ENCODE measurements at regions not wholly inside any gene's neighbourhood (a gene's known extent, or its start where the extent isn't known, plus 50 kb on each side); places are given as distances from the start of the nearest gene placed in this dataset.

- TF ChIP-seq EP300 (IDR thresholded peaks at IDR 0.05) (no peak), POLR2AphosphoS5 (IDR thresholded peaks at IDR 0.05) (no peak), POLR2A (IDR thresholded peaks at IDR 0.05) (no peak)
- TF ChIP-seq, protein P1, sequence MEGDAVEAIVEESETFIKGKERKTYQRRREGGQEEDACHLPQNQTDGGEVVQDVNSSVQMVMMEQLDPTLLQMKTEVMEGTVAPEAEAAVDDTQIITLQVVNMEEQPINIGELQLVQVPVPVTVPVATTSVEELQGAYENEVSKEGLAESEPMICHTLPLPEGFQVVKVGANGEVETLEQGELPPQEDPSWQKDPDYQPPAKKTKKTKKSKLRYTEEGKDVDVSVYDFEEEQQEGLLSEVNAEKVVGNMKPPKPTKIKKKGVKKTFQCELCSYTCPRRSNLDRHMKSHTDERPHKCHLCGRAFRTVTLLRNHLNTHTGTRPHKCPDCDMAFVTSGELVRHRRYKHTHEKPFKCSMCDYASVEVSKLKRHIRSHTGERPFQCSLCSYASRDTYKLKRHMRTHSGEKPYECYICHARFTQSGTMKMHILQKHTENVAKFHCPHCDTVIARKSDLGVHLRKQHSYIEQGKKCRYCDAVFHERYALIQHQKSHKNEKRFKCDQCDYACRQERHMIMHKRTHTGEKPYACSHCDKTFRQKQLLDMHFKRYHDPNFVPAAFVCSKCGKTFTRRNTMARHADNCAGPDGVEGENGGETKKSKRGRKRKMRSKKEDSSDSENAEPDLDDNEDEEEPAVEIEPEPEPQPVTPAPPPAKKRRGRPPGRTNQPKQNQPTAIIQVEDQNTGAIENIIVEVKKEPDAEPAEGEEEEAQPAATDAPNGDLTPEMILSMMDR (IDR thresholded peaks at IDR 0.05) = no peak
- no peaks in the 10 kb centered on the region for H3K36me3 ChIP-seq
- H3K9me3 ChIP-seq = no peaks in the 10 kb centered on the region
- WGBS, 5 donors = 36 to 67% (median 64%) methylated on average over 4 of the region's 4 CpGs
- H3K27me3 ChIP-seq = no peaks in the 10 kb centered on the region
- no peak for DNase-seq
- intact Hi-C loops (cut with DNase I; ENCODE audit: low total_unique reads) = no loop called here
- no peak overlapping the region for H3K27ac ChIP-seq
- no peak overlapping the region for H3K4me3 ChIP-seq
- H3K4me1 ChIP-seq = no peaks in the 10 kb centered on the region
These were observed 91.0 kb downstream of the UFM1 start for GRCh38 chr13:38440666-38441065.

GRCh38 chr13:38444904-38445303 is 95.3 kb downstream of the UFM1 start:
- 71 to 85% (median 78%) methylated on average over 2 of the region's 2 CpGs for WGBS, 5 donors
- H3K27me3 ChIP-seq = no peaks in the 10 kb centered on the region
- H3K4me3 ChIP-seq = no peak overlapping the region
- TF ChIP-seq POLR2A (IDR thresholded peaks at IDR 0.05) (no peak), EP300 (IDR thresholded peaks at IDR 0.05) (no peak), POLR2AphosphoS5 (IDR thresholded peaks at IDR 0.05) (no peak)
- TF ChIP-seq, protein P1 (IDR thresholded peaks at IDR 0.05) = no peak
- no peaks in the 10 kb centered on the region for H3K36me3 ChIP-seq
- DNase-seq = no peak
- no peaks in the 10 kb centered on the region for H3K9me3 ChIP-seq
- H3K27ac ChIP-seq = no peak overlapping the region
- no peaks in the 10 kb centered on the region for H3K4me1 ChIP-seq
- intact Hi-C loops (cut with DNase I; ENCODE audit: low total_unique reads) = no loop called here

GRCh38 chr13:38452656-38453055 is 103.0 kb downstream of the UFM1 start:
- no peak overlapping the region for H3K4me3 ChIP-seq
- no peak for DNase-seq
- TF ChIP-seq EP300 (IDR thresholded peaks at IDR 0.05) = no peak
- no peak for TF ChIP-seq POLR2A (IDR thresholded peaks at IDR 0.05)
- TF ChIP-seq POLR2AphosphoS5 (IDR thresholded peaks at IDR 0.05) = no peak
- TF ChIP-seq, protein P1 (IDR thresholded peaks at IDR 0.05) = no peak
- no peak overlapping the region for H3K27ac ChIP-seq
- no peaks in the 10 kb centered on the region for H3K27me3 ChIP-seq
- no peaks in the 10 kb centered on the region for H3K4me1 ChIP-seq
- WGBS, 5 donors = 62 to 76% (median 69%) methylated on average over 3 of the region's 3 CpGs
- H3K36me3 ChIP-seq = no peaks in the 10 kb centered on the region
- no peaks in the 10 kb centered on the region for H3K9me3 ChIP-seq
- intact Hi-C loops (cut with DNase I; ENCODE audit: low total_unique reads) = no loop called here

- 86 to 94% (median 90%) methylated on average over 7 of the region's 7 CpGs for WGBS, 5 donors
These were observed 113.0 kb downstream of the UFM1 start for GRCh38 chr13:38462605-38463004.

More at GRCh38 chr13:38462605-38463004, 113.0 kb downstream of the UFM1 start:
- no peaks in the 10 kb centered on the region for H3K36me3 ChIP-seq
- intact Hi-C loops (cut with DNase I; ENCODE audit: low total_unique reads) = no loop called here
- no peaks in the 10 kb centered on the region for H3K27me3 ChIP-seq
- no peak overlapping the region for H3K4me3 ChIP-seq
- peaks cover 0 to 13% (median 7%) of the 10 kb centered on the region in 4 donors for H3K9me3 ChIP-seq
- TF ChIP-seq EP300 (IDR thresholded peaks at IDR 0.05) (no peak), POLR2AphosphoS5 (IDR thresholded peaks at IDR 0.05) (no peak), POLR2A (IDR thresholded peaks at IDR 0.05) (no peak)
- TF ChIP-seq, protein P1 (IDR thresholded peaks at IDR 0.05) = no peak
- no peak overlapping the region for H3K27ac ChIP-seq
- DNase-seq = no peak
- no peaks in the 10 kb centered on the region for H3K4me1 ChIP-seq
